Sigmoid colon (tissue), 6 donors: ENCODE measurements at regions not wholly inside any gene's neighbourhood (a gene's known extent, or its start where the extent isn't known, plus 50 kb on each side); places are given as distances from the start of the nearest gene placed in this dataset.

Experiments used
- DNase-seq: peaks from one replicate; pipeline ENCODE4 v3.0.0-alpha.2; 2019
- H3K27ac ChIP-seq, 4 donors: fragments of 200-600 bp; sonication (generic); one replicate each; pipeline ENCODE4 v1.5.1; 2016 to 2019; ENCODE audit warnings: mild to moderate bottlenecking in 1 of 4
- H3K27me3 ChIP-seq, 3 donors: fragments of 200-600 bp; sonication (generic); one replicate each; pipeline ENCODE4 v1.5.1; 2019; ENCODE audit warnings: mild to moderate bottlenecking in 1 of 3
- H3K36me3 ChIP-seq, 4 donors: fragments of 200-600 bp; sonication (generic); one replicate each; pipeline ENCODE4 v1.5.1; 2016 to 2019
- H3K4me1 ChIP-seq, 4 donors: fragments of 200-600 bp; sonication (generic); one replicate each; pipeline ENCODE4 v1.5.1; 2017 to 2019
- H3K4me3 ChIP-seq, 4 donors: fragments of 200-600 bp; sonication (generic); one replicate each; pipeline ENCODE4 v1.5.1; 2017 to 2019; ENCODE audit warnings: mild to moderate bottlenecking in 2 of 4, moderate library complexity in 1 of 4
- H3K9me3 ChIP-seq, 4 donors: fragments of 200-600 bp in 3 of 4; sonication (generic) in 3 of 4; one replicate each; pipeline versions ENCODE4 v1.5.1 to v1.6.1; 2013 to 2019
- EP300 ChIP-seq, 4 donors: sonication (generic); formaldehyde crosslinking; IDR thresholded peaks; one replicate each; pipeline ENCODE4 v1.6.1; 2017; ENCODE audit warnings: antibody characterized with exemption in 4 of 4
- POLR2A ChIP-seq, 2 donors: fragments of 450-650 bp; IDR thresholded peaks; one replicate each; pipeline ENCODE4 v1.6.1; 2016; ENCODE audit warnings: antibody characterized with exemption in 2 of 2, mild to moderate bottlenecking in 2 of 2, moderate library complexity in 2 of 2
- POLR2AphosphoS5 ChIP-seq, 4 donors: sonication (generic); formaldehyde crosslinking; IDR thresholded peaks; one replicate each; pipeline ENCODE4 v1.6.1; 2017; ENCODE audit warnings: antibody characterized with exemption in 4 of 4
- WGBS, 2 donors: extraction: QIAGEN DNeasy Blood & Tissue Kit; methylation state at CpG; one replicate each; pipeline ENCODE4 v1.1.7; 2013; 5-methylcytosine and 5-hydroxymethylcytosine counted together
- intact Hi-C: fragments of 100-400 bp; cut with DNase I; formaldehyde crosslinking; loops from one replicate; pipeline ENCODE4 v1.15.1; 2023
- TF ChIP-seq, protein P1 (sequence below), 4 experiments: fragments of 450-650 bp in 3 of 4; fragments of 200-600 bp in 1 of 4; IDR thresholded peaks; one replicate each; pipeline ENCODE4 v1.5.1; 2016 to 2019; ENCODE audit warnings: antibody characterized with exemption in 4 of 4, mild to moderate bottlenecking in 3 of 4, moderate library complexity in 2 of 4
- donor health status: healthy with polysubstance abuse.
- donor health status: healthy.

DNA sequence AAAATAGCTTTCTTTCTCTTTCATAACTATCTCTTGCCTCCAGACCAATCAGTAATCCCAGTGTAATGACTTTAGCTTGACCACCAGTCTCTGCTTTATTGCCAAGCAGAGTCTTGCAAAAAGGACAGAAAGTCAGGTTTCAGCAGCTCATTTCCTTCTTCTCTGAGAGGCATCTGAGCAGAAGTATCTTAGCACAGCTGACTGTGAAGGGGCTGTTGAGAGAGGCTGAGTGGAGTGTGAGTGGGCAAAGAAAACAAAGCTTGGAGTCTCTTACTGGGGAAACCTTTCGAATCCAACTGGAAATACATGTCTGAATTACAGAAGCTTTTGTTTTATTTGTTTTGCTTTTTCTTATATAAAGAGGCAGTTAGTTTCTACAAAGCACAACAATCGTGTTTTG is 170.3 kb upstream of the IGFBP7 start:
- H3K27ac ChIP-seq = no peak overlapping the region
- 61 to 80% methylated on average over 2 of the region's 2 CpGs for WGBS, 2 donors
- no peaks in the 10 kb centered on the region for H3K27me3 ChIP-seq
- no peaks in the 10 kb centered on the region for H3K36me3 ChIP-seq
- no peak overlapping the region for H3K4me3 ChIP-seq
- TF ChIP-seq, protein P1, sequence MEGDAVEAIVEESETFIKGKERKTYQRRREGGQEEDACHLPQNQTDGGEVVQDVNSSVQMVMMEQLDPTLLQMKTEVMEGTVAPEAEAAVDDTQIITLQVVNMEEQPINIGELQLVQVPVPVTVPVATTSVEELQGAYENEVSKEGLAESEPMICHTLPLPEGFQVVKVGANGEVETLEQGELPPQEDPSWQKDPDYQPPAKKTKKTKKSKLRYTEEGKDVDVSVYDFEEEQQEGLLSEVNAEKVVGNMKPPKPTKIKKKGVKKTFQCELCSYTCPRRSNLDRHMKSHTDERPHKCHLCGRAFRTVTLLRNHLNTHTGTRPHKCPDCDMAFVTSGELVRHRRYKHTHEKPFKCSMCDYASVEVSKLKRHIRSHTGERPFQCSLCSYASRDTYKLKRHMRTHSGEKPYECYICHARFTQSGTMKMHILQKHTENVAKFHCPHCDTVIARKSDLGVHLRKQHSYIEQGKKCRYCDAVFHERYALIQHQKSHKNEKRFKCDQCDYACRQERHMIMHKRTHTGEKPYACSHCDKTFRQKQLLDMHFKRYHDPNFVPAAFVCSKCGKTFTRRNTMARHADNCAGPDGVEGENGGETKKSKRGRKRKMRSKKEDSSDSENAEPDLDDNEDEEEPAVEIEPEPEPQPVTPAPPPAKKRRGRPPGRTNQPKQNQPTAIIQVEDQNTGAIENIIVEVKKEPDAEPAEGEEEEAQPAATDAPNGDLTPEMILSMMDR (IDR thresholded peaks at IDR 0.05) = no peak
- no peak for TF ChIP-seq POLR2AphosphoS5 (IDR thresholded peaks at IDR 0.05)
- no peak for TF ChIP-seq POLR2A (IDR thresholded peaks at IDR 0.05)
- TF ChIP-seq EP300 (IDR thresholded peaks at IDR 0.05) = no peak
- no peaks in the 10 kb centered on the region for H3K4me1 ChIP-seq
- no peak for DNase-seq
- intact Hi-C loops = no loop called here
- no peaks in the 10 kb centered on the region for H3K9me3 ChIP-seq

DNA sequence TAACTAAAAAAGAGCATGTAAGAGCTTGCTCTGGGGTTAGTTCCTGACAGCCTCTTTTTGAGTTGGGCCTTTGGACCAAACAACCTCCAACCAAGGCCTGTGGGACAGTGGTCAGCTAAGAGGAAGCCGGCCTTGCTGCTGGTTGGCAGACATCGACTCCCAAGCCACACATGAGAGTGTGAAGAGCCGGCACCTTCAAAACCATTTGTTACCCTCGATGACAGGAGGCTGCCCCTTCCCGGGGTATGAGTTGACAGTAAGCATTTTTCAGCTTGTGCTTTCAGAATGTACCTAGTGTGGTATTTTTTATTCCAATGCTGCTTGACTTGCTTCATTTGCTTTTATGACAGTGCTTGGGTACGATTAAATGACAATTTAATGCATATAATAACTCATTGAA is 168.6 kb upstream of the IGFBP7 start:
- Histone ChIP-seq H3K27ac (no peak overlapping the region), H3K27me3 (no peaks in the 10 kb centered on the region), H3K36me3 (no peaks in the 10 kb centered on the region), H3K4me3 (no peak overlapping the region), H3K4me1 (no peaks in the 10 kb centered on the region), H3K9me3 (no peaks in the 10 kb centered on the region)
- TF ChIP-seq EP300 (IDR thresholded peaks at IDR 0.05) = no peak
- TF ChIP-seq, protein P1 (IDR thresholded peaks at IDR 0.05) = no peak
- TF ChIP-seq POLR2A (IDR thresholded peaks at IDR 0.05) = no peak
- no peak for TF ChIP-seq POLR2AphosphoS5 (IDR thresholded peaks at IDR 0.05)
- intact Hi-C loops = no loop called here
- no peak for DNase-seq
- WGBS, 2 donors = 72 to 76% methylated on average over 6 of the region's 6 CpGs

DNA sequence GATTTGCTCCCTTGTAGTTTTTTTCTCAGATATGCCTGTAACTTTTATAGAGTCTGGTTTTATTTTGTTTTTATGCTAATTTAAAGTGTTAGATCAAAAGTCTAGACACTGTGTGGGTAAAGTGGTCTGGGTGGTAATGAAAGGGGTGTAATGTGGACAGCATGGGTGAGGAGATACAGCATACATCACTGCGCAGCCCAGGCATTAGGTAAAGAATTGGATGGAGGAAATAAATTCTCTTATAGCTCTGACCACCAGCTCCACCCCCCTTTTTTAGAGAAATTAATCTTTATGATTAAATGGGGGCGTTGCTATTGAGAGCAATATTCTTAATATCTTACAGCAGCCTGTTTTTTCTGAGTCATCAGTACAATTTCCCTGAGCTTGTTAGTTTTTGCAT is 163.9 kb upstream of the IGFBP7 start:
- DNase-seq = no peak
- WGBS, 2 donors = 67 to 86% methylated on average over 2 of the region's 2 CpGs
- TF ChIP-seq, protein P1 (IDR thresholded peaks at IDR 0.05) = no peak
- TF ChIP-seq POLR2A (IDR thresholded peaks at IDR 0.05) (no peak), POLR2AphosphoS5 (IDR thresholded peaks at IDR 0.05) (no peak), EP300 (IDR thresholded peaks at IDR 0.05) (no peak)
- Histone ChIP-seq H3K4me3 (no peak overlapping the region), H3K4me1 (no peaks in the 10 kb centered on the region), H3K27me3 (no peaks in the 10 kb centered on the region), H3K9me3 (no peaks in the 10 kb centered on the region), H3K36me3 (no peaks in the 10 kb centered on the region), H3K27ac (no peak overlapping the region)
- intact Hi-C loops = no loop called here

DNA sequence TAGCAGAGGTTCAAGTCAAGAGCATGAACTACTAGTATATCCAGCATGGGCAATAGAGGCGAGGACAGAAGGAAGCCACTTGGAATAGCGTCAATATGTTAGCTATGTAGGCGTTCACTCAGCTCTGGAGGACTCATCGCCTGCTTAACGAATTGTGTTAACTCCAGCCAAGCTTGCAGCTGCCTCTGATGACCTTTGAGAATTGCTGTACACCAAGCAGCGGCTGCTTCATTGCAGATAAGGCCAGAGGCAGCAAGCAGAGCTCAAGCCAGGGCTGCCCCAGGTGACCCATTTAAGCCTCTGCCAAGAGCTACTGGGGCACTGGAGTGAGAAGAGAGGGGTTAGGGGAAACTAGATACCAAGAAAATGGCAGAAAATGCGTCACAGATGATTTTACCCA is 160.2 kb upstream of the IGFBP7 start:
- no peaks in the 10 kb centered on the region for H3K9me3 ChIP-seq
- TF ChIP-seq, protein P1 (IDR thresholded peaks at IDR 0.05) = no peak
- TF ChIP-seq POLR2A (IDR thresholded peaks at IDR 0.05) = no peak
- TF ChIP-seq EP300 (IDR thresholded peaks at IDR 0.05) = no peak
- TF ChIP-seq POLR2AphosphoS5 (IDR thresholded peaks at IDR 0.05) = no peak
- H3K36me3 ChIP-seq = no peaks in the 10 kb centered on the region
- 57 to 59% methylated on average over 7 of the region's 7 CpGs for WGBS, 2 donors
- H3K27ac ChIP-seq = no peak overlapping the region
- H3K4me3 ChIP-seq = no peak overlapping the region
- no peak for DNase-seq
- no peaks in the 10 kb centered on the region for H3K27me3 ChIP-seq
- peaks cover 0 to 6% (median 0%) of the 10 kb centered on the region in 4 donors for H3K4me1 ChIP-seq
- intact Hi-C loops = no loop called here

DNA sequence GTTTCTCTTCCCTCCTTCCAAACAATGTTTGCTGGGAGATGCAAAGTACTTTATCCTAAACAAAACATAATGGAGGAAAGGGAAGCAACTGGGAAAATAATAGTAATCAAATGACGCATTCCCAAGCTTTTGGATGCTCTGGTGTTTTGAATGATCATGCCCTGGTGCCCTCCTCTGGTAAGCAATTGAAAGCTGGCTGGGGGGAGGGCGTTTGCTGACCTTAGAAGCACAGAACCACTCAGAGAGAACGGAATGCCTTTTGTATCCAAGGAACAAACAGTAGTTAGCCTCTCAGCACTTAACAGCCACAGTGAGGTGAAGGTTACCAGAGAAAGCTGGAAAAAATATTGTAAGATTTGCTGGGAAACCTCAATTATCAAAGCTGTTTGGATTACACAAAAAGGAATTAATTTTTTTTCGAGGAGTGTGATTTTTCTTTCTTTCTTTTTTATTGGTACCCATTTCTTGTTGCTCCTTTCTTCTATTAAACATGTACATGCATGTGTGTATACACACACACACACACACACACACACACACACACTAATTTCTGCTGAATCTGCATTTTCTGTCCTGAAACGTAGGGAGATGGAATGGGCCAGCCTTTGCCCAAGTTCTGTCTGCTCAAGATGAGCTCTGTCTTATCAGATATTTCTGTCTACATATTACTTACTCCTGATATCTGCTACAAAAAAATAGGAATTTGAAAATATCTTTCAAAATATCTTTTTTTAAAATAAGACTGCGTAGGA is 155.8 kb upstream of the IGFBP7 start:
- Histone ChIP-seq H3K4me1 (peaks cover 0 to 6% (median 0%) of the 10 kb centered on the region in 4 donors), H3K27ac (no peak overlapping the region), H3K9me3 (no peaks in the 10 kb centered on the region), H3K36me3 (no peaks in the 10 kb centered on the region), H3K27me3 (no peaks in the 10 kb centered on the region), H3K4me3 (no peak overlapping the region)
- WGBS, 2 donors = 38 to 48% methylated on average over 6 of the region's 6 CpGs
- DNase-seq = no peak
- intact Hi-C loops = no loop called here
- no peak for TF ChIP-seq POLR2AphosphoS5 (IDR thresholded peaks at IDR 0.05)
- no peak for TF ChIP-seq EP300 (IDR thresholded peaks at IDR 0.05)
- TF ChIP-seq, protein P1 (IDR thresholded peaks at IDR 0.05) = no peak
- no peak for TF ChIP-seq POLR2A (IDR thresholded peaks at IDR 0.05)
